AG10803 (cell line): ENCODE measurements at regions not wholly inside any gene's neighbourhood (a gene's known extent, or its start where the extent isn't known, plus 50 kb on each side); places are given as distances from the start of the nearest gene placed in this dataset.

Experiments
- DNase-seq: peaks from one replicate; pipeline ENCODE4 v3.0.0; 2010; ENCODE audit warnings: low read depth
- H3K4me3 ChIP-seq: 2 replicates; pipeline ENCODE4 v1.5.1; 2011; ENCODE audit warnings: mild to moderate bottlenecking, low read length, control low read depth
- TF ChIP-seq, protein P1 (sequence below): conservative IDR thresholded peaks from 2 replicates; pipeline ENCODE4 v1.5.1; 2011; ENCODE audit warnings: mild to moderate bottlenecking, low read length, control low read depth, inconsistent platforms

DNA sequence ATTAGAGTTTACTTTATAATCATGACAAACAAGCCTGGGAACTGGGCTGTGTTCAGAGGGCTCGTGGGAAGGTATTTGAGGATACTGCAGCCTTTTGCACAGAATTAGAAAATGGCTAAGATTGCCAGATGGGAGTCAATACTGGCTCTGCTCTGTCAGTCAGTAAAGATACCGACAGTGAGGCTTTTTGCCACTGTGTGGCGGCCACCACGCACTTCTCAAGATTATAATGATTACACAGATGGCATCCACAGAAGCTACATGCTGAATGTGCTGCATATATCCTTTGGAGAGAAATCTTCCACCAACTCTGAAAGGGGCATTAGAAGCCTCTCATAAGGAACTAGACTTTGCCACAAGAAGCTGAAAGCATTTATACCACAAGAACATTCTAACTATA is 213.4 kb upstream of the PTBP2 start:
- DNase-seq = no peak
- no peak overlapping the region for H3K4me3 ChIP-seq
- TF ChIP-seq, protein P1, sequence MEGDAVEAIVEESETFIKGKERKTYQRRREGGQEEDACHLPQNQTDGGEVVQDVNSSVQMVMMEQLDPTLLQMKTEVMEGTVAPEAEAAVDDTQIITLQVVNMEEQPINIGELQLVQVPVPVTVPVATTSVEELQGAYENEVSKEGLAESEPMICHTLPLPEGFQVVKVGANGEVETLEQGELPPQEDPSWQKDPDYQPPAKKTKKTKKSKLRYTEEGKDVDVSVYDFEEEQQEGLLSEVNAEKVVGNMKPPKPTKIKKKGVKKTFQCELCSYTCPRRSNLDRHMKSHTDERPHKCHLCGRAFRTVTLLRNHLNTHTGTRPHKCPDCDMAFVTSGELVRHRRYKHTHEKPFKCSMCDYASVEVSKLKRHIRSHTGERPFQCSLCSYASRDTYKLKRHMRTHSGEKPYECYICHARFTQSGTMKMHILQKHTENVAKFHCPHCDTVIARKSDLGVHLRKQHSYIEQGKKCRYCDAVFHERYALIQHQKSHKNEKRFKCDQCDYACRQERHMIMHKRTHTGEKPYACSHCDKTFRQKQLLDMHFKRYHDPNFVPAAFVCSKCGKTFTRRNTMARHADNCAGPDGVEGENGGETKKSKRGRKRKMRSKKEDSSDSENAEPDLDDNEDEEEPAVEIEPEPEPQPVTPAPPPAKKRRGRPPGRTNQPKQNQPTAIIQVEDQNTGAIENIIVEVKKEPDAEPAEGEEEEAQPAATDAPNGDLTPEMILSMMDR = no peak

DNA sequence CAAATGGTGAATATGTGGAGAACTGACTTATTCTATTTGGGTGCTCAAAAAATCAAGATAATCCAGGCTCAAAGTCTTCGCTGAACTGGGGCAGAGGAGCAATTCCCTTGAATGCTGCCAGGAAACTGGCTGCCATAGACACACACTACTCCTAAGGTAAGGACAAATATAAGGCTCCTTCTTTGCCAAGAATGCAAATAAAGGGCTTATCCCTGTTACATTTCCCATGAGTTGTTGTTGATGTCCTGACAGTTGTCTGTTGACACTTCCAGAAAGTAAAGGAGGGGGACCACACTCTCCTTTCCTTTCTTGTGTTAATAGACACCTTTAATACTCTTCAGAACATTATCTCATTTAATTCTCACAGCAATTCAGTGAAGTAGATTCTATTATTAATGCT is 212.2 kb upstream of the PTBP2 start:
- no peak for DNase-seq
- no peak overlapping the region for H3K4me3 ChIP-seq
- TF ChIP-seq, protein P1 = no peak

DNA sequence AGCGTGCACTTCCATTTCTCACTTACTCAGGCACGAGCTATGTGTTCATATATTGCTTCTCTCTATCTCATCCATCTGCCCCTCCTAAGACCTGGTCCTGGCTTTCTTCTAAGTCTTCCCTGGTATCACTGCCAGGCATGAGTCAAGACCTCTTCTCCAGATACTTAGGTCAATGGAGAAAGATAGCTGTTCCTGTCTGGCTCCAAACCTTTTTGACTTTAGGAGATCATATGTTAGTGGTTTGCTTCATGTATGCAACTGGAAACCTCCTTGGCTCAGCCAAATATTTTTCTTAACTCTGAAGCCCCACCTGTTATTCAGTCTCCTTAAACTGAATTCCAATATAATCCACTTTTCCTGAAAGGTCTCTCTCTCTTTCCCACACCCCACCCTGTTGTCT is 211.6 kb upstream of the PTBP2 start:
- no peak for DNase-seq
- TF ChIP-seq, protein P1 = no peak
- H3K4me3 ChIP-seq = no peak overlapping the region

DNA sequence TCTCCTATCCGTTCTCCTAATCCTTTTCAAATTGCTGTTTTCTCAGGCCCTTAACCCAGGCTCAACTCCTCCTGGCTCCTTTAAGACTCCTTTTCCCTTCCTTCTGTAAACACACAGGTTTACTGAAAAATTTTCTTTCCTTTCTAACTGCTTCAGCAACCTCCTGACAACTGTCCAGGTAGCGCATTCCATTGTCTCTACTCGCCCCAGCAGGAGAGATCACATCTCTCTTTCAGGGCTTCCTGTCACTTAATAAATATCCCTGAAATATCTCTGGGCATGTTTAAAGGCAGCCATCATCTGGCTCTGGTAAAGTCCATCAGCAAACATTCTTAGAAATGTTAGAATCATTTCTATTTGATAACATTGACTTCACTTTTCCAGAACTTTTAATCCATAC is 211.2 kb upstream of the PTBP2 start:
- H3K4me3 ChIP-seq = no peak overlapping the region
- TF ChIP-seq, protein P1 = no peak
- no peak for DNase-seq

DNA sequence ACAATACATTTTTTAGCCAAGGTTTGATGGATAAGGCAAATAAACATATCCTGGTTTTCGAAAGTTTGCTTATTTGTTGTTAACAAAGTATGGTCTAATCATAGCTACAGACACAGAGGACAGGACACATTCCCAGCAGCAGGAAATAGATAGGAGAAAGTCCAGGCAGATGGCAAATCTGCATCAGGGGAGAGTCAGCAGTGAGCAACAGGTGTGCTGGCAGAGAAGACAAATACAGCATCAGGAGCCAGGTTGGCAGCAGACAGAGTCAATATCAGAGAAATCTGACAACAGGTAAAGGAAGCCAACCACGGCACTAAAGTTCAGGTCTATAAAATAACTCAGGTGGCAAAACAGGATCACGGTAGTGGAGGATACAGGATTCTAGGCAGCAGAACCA is 210.7 kb upstream of the PTBP2 start:
- no peak for DNase-seq
- TF ChIP-seq, protein P1 = no peak
- H3K4me3 ChIP-seq = no peak overlapping the region

DNA sequence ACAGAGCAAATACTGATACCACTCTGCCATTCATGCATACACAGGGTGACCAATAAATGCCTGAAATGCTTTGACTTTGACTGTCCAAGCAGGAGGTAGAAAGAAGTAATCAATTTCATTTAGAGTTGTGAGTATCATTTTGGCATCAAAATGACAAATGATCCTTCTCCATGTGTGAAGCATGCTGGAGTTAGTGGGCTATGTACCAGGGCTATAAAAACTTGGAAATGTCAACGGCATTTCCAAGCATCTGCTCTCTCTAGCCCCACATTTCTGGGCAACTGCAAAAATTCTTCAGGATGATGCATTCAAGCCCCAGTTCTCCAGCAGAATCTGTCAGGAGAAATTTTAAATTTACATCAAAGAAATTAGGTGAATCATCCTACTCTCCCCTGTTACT is 208.4 kb upstream of the PTBP2 start:
- TF ChIP-seq, protein P1 = no peak
- H3K4me3 ChIP-seq = no peak overlapping the region
- peak; percentile 74 for DNase-seq

DNA sequence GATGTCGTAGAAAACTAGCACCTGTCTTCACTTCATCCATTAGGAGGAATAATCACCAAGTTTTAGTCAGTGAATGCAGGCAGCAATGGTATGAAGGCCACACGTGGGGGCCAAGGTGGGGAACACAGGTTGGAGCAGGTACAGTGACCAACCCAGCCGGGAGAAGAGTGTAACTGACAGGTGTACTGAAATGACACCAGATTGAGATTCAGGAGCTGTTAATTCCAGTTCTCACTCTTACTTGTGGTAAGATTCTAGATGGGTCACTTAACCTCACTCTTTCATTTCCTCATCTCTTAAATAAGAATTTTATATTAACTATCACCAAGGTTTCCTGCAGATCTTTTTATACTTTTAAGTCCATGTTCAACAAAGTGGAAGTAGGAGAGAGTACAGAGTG is 206.2 kb upstream of the PTBP2 start:
- no peak for DNase-seq
- TF ChIP-seq, protein P1 = no peak
- no peak overlapping the region for H3K4me3 ChIP-seq
